Neural progenitor cell (in vitro differentiated cells): ENCODE measurements at regions not wholly inside any gene's neighbourhood (a gene's known extent, or its start where the extent isn't known, plus 50 kb on each side); places are given as distances from the start of the nearest gene placed in this dataset.
A peak's percentile ranks its signal among the peaks of the same experiment; 100 is the strongest.

Source experiments
- DNase-seq: peaks from one replicate; pipeline ENCODE4 v3.0.0-alpha.2; 2016; ENCODE audit warnings: low spot score
- H2AFZ ChIP-seq: fragments of 200-600 bp; sonication (generic); replicated peaks from 2 replicates; pipeline ENCODE4 v1.6.1; 2016; ENCODE audit warnings: antibody characterized with exemption
- H3F3A ChIP-seq: fragments of 200-600 bp; sonication (generic); 2 replicates; pipeline ENCODE4 v1.6.1; 2016; ENCODE audit warnings: antibody characterized with exemption, low read depth
- H3K27ac ChIP-seq: fragments of 200-600 bp; sonication (generic); 2 replicates; pipeline ENCODE4 v1.5.1; 2016; ENCODE audit warnings: mild to moderate bottlenecking
- H3K27me3 ChIP-seq: fragments of 200-600 bp; sonication (generic); 2 replicates; pipeline ENCODE4 v1.6.1; 2016; ENCODE audit warnings: mild to moderate bottlenecking, moderate library complexity
- H3K36me3 ChIP-seq: fragments of 200-600 bp; sonication (generic); 2 replicates; pipeline ENCODE4 v1.5.1; 2016
- H3K4me1 ChIP-seq: fragments of 200-600 bp; sonication (generic); 2 replicates; pipeline ENCODE4 v1.6.1; 2016; ENCODE audit warnings: mixed run types
- H3K4me2 ChIP-seq: fragments of 200-600 bp; sonication (generic); 2 replicates; pipeline ENCODE4 v1.6.1; 2016
- H3K4me3 ChIP-seq: fragments of 200-600 bp; sonication (generic); 2 replicates; pipeline ENCODE4 v1.5.1; 2016
- H3K79me2 ChIP-seq: fragments of 200-600 bp; sonication (generic); 2 replicates; pipeline ENCODE4 v1.6.1; 2016; ENCODE audit warnings: low read depth
- H3K9ac ChIP-seq: fragments of 200-600 bp; sonication (generic); 2 replicates; pipeline ENCODE4 v1.6.1; 2016
- H3K9me3 ChIP-seq: fragments of 200-600 bp; sonication (generic); 2 replicates; pipeline ENCODE4 v1.5.1; 2016; ENCODE audit warnings: low read depth
- H4K20me1 ChIP-seq: fragments of 200-600 bp; sonication (generic); 2 replicates; pipeline ENCODE4 v1.6.1; 2016; ENCODE audit warnings: low read depth
- H3K27ac Mint-ChIP-seq: 3 replicates; pipeline ENCODE4 v1.8.0; 2021; ENCODE audit warnings: mixed read lengths
- H3K27me3 Mint-ChIP-seq: 2 replicates; pipeline ENCODE4 v1.8.0; 2022; ENCODE audit warnings: low read depth, mild to moderate bottlenecking, inconsistent platforms, moderate library complexity, mixed read lengths; ENCODE audit not compliant: insufficient read depth
- H3K36me3 Mint-ChIP-seq: 3 replicates; pipeline ENCODE4 v1.8.0; 2021; ENCODE audit warnings: mixed read lengths
- H3K4me1 Mint-ChIP-seq: 3 replicates; pipeline ENCODE4 v1.8.0; 2021; ENCODE audit warnings: mixed read lengths
- H3K4me3 Mint-ChIP-seq: 3 replicates; pipeline ENCODE4 v1.8.0; 2021; ENCODE audit warnings: mild to moderate bottlenecking, moderate library complexity, mixed read lengths
- H3K9me3 Mint-ChIP-seq: 3 replicates; pipeline ENCODE4 v1.8.0; 2020; ENCODE audit warnings: mixed read lengths
- EZH2 ChIP-seq: fragments of 200-600 bp; sonication (generic); IDR thresholded peaks from 2 replicates; pipeline ENCODE4 v1.6.1; 2017; ENCODE audit warnings: antibody characterized with exemption, mild to moderate bottlenecking, moderate library complexity
- EZH2phosphoT487 ChIP-seq: fragments of 200-600 bp; sonication (generic); IDR thresholded peaks from 2 replicates; pipeline ENCODE4 v1.6.1; 2017; ENCODE audit warnings: antibody characterized with exemption
- TF ChIP-seq, protein P1 (sequence below): fragments of 200-600 bp; sonication (generic); IDR thresholded peaks from 2 replicates; pipeline ENCODE4 v1.5.1; 2017; ENCODE audit warnings: antibody characterized with exemption, mild to moderate bottlenecking

DNA sequence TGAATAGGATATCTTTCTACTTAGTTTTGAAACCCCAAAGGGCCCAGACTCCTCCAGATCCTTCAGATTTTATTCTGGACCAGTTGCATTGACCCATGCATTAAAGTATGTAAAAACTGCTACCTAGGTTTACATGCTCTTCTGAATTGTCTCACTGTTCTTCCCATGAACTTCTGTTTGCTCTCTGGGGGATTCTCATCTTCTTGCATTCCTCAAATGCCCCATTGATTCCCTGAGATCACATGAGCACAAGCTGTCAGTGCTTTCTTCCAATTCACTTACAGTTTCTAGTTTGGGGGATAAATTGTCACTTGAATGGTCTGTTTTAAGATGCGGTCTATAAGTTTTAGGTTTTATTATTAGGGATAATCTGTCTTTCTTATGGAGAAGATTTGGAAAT is 188.9 kb upstream of the KIF2B start:
- DNase-seq: no peak
- Mint-ChIP-seq H3K36me3 (no peaks in the 10 kb centered on the region), H3K4me3 (no peak overlapping the region), H3K4me1 (peaks cover 27% of the 10 kb centered on the region), H3K27ac (no peak overlapping the region), H3K9me3 (peaks cover 3% of the 10 kb centered on the region), H3K27me3 (no peaks in the 10 kb centered on the region)
- Histone ChIP-seq H4K20me1 (no peaks in the 10 kb centered on the region), H3K36me3 (no peaks in the 10 kb centered on the region), H3K4me2 (no peak overlapping the region), H3F3A (peaks cover 24% of the 10 kb centered on the region), H3K27me3 (no peaks in the 10 kb centered on the region), H3K4me1 (peaks cover 27% of the 10 kb centered on the region), H3K79me2 (no peaks in the 10 kb centered on the region), H3K27ac (no peak overlapping the region), H2AFZ (no peak overlapping the region), H3K9me3 (no peaks in the 10 kb centered on the region), H3K9ac (no peak overlapping the region), H3K4me3 (no peak overlapping the region)
- TF ChIP-seq, protein P1, sequence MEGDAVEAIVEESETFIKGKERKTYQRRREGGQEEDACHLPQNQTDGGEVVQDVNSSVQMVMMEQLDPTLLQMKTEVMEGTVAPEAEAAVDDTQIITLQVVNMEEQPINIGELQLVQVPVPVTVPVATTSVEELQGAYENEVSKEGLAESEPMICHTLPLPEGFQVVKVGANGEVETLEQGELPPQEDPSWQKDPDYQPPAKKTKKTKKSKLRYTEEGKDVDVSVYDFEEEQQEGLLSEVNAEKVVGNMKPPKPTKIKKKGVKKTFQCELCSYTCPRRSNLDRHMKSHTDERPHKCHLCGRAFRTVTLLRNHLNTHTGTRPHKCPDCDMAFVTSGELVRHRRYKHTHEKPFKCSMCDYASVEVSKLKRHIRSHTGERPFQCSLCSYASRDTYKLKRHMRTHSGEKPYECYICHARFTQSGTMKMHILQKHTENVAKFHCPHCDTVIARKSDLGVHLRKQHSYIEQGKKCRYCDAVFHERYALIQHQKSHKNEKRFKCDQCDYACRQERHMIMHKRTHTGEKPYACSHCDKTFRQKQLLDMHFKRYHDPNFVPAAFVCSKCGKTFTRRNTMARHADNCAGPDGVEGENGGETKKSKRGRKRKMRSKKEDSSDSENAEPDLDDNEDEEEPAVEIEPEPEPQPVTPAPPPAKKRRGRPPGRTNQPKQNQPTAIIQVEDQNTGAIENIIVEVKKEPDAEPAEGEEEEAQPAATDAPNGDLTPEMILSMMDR: no peak
- TF ChIP-seq EZH2 (no peak), EZH2phosphoT487 (no peak)

- Histone ChIP-seq H3K4me3 (no peak overlapping the region), H3K4me1 (peaks cover 27% of the 10 kb centered on the region), H3K79me2 (no peaks in the 10 kb centered on the region), H3K9ac (no peak overlapping the region), H3K36me3 (no peaks in the 10 kb centered on the region), H3K27ac (peak overlapping the region; percentile 36), H3K9me3 (no peaks in the 10 kb centered on the region), H3K27me3 (no peaks in the 10 kb centered on the region), H2AFZ (peak overlapping the region; percentile 46), H4K20me1 (no peaks in the 10 kb centered on the region), H3K4me2 (peak overlapping the region; percentile 13), H3F3A (peaks cover 24% of the 10 kb centered on the region)
- Mint-ChIP-seq H3K9me3 (peaks cover 5% of the 10 kb centered on the region), H3K36me3 (no peaks in the 10 kb centered on the region), H3K27me3 (no peaks in the 10 kb centered on the region), H3K4me1 (peaks cover 27% of the 10 kb centered on the region), H3K4me3 (no peak overlapping the region), H3K27ac (peak overlapping the region; percentile 78)
- TF ChIP-seq, protein P1: no peak
- TF ChIP-seq EZH2phosphoT487: no peak
- TF ChIP-seq EZH2: no peak
- DNase-seq: no peak
Measured at GRCh38 chr17:53631486-53631885, 191.2 kb upstream of the KIF2B start.

- TF ChIP-seq, protein P1: peak; percentile 47
- TF ChIP-seq EZH2phosphoT487 (no peak), EZH2 (no peak)
- Histone ChIP-seq H3K9ac (no peak overlapping the region), H4K20me1 (no peaks in the 10 kb centered on the region), H3K27me3 (no peaks in the 10 kb centered on the region), H3K79me2 (no peaks in the 10 kb centered on the region), H3K4me2 (peak overlapping the region; percentile 66), H3K27ac (peak overlapping the region; percentile 83), H2AFZ (peak overlapping the region; percentile 7), H3F3A (peaks cover 24% of the 10 kb centered on the region), H3K36me3 (no peaks in the 10 kb centered on the region), H3K4me3 (peak overlapping the region; percentile 14), H3K9me3 (no peaks in the 10 kb centered on the region), H3K4me1 (peaks cover 27% of the 10 kb centered on the region)
- H3K27me3 Mint-ChIP-seq: no peaks in the 10 kb centered on the region
- H3K36me3 Mint-ChIP-seq: no peaks in the 10 kb centered on the region
- peak; percentile 51 for DNase-seq
- H3K4me1 Mint-ChIP-seq: peaks cover 27% of the 10 kb centered on the region
- no peak overlapping the region for H3K27ac Mint-ChIP-seq
- H3K4me3 Mint-ChIP-seq: no peak overlapping the region
- peaks cover 5% of the 10 kb centered on the region for H3K9me3 Mint-ChIP-seq
Measured at GRCh38 chr17:53630638-53631037, 192.1 kb upstream of the KIF2B start.
